Pons (tissue), 1 donor: ENCODE measurements at regions not wholly inside any gene's neighbourhood (a gene's known extent, or its start where the extent isn't known, plus 50 kb on each side); places are given as distances from the start of the nearest gene placed in this dataset.

ENCODE experiments used
- DNase-seq: peaks from one replicate; pipeline ENCODE4 v3.0.0-alpha.2; 2016; ENCODE audit warnings: low spot score

GRCh38 chr2:128437204-128437565, 118.5 kb upstream of the HS6ST1 start:
- no peak for DNase-seq

GRCh38 chr2:128438091-128438490, 119.4 kb upstream of the HS6ST1 start:
- DNase-seq, result no peak

DNA sequence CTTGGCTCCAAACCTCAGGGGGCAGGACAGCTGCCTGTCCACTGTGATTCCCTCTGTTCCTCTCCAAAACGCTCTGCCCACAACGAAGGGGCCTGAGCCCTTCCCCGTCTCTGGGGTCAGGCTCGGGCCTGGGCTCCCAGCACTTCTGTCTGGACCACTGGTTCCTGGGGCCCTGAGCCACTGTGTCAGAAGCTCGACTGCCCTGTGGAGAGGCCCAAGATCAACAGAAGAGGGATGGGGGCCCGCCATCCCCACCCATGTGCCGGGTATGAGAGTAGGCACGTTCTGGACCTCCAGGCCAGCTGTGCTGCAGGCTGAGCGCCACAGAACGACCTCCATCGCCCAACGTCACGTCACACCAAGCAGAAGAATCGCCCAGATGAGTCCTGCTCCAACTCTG, 119.9 kb upstream of the HS6ST1 start:
- no peak for DNase-seq

DNA sequence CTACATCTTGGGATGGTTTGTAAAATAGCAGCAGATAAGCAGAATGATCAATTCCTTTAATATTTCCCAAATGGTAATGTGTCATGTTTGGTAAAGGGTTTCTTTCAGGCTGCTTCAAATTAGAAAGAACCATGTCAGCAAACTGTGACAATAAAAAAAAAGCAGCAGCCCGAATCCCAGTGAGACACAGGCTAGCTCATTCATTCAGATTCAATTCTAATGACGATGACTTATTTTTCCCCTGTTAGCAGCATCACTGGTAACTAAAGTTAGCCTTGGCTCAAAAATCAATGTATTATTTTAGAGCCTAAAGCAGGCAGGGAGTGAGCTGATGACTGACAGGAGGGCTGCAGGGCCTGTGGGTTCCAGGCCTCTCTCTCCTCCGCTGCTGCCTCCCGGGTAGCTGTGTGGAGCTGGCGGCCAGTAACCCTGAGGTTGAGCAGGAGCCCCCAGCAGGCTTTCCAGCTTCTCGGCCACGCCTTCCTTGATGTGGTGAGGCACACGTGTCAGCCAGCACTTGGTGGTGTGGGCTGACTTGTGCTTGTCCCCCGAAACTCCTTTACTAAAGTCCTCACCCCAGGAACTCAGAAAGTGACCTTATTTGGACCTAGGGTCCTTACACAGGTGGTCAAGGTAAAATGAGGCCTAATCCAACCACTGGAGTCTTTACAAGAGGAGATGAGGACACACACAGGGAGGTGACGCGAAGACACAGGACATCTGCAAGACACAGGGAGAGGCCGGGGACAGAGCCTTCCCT, 120.5 kb upstream of the HS6ST1 start:
- no peak for DNase-seq

- DNase-seq, result no peak
Measured at GRCh38 chr2:128439791-128440665, 121.4 kb upstream of the HS6ST1 start.

DNA sequence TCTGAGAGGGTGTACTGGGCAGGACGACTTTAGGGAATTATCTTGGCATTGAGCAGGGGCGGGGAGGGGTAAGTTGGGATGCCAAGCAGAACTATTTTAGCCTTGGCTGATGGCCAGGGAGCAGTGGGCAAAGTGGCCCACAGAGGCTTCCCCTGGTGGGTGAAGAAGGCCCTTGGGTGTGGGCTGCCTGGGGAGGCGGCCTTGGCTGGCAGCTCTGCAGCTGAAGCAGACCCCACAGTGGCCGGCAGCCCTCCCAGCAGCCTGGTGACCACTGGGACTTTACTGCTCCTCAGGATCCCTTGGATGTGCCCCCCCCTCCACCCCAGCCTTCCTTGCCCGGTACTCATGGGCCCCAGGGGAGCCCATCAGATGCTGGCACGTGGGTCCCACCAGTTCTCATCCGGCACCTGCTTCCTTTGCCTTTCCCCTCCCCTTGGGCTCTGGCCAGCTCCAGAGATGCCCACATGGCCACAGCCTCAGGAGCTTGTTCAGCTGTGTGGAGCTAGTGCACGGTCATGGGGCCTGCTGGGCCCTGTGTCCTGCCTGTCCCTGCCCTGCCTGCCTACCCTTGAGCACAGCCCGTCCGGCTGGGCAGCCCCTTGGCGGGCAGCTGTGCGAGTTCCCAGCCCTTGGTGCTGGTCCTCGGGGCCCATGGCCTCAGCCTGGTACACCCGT, 122.1 kb upstream of the HS6ST1 start:
- DNase-seq, result no peak

GRCh38 chr2:128441341-128442052, 122.8 kb upstream of the HS6ST1 start:
- no peak for DNase-seq

- DNase-seq, result no peak
Measured at GRCh38 chr2:128442053-128442751, 123.5 kb upstream of the HS6ST1 start.

DNA sequence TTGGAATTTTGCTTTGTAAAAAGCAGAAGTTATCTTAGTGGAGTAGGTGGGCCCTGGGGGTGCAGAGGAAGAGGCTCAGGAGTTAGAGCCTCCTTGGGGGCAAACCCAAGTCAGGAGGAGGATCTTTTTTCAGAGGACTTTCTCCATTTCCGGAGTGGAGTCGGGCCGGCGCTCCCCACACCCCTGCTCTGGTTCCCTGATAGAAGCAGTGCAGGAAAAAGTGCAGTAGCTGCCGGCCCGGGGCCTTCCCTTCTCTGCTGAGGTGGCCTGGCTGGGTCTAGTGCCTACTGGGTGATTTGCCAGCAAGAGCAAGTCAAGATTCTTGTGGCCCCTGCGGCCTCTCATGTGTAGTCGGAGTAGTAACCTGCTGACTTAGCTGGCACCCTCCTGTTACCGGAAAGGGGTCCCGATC, 124.2 kb upstream of the HS6ST1 start:
- DNase-seq, result no peak

- DNase-seq, result no peak
Measured at GRCh38 chr2:128444121-128444771, 125.6 kb upstream of the HS6ST1 start.

DNA sequence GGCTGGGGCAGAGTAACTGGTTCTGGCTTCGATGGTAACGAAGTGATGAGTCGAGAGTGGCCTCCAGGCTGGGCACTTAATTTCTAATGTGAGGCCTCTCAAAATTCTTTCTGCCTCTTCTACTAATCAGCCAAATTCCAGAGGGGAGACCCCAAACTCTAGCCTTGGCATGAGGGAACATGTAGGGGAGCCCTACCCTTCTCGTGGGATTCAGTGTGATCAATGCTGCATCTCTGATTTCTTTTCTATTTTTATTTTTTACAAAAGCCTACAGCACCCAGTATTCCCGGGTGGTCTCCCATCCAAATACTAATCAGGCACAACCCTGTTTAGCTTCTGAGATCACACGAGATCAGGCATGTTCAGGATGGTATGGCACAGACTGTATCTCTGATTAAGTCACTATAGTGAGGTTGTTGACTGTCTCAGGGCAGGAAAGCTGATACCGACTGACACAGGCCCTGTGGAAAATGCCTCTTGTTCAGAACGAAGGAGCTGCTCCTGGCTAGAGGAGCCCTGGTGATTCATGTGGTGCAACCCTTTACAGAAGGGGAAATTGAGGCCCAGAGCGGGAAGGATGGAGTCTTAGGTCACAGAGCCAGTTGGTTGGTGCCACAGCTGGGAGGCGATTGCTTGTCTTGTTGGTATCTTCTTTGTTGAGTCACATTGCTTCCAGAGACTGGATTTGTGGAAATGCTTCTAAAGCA, 126.3 kb upstream of the HS6ST1 start:
- no peak for DNase-seq

GRCh38 chr2:128445523-128445900, 126.8 kb upstream of the HS6ST1 start:
- DNase-seq, result no peak

- no peak for DNase-seq
Measured at GRCh38 chr2:128446049-128446873, 127.6 kb upstream of the HS6ST1 start.

DNA sequence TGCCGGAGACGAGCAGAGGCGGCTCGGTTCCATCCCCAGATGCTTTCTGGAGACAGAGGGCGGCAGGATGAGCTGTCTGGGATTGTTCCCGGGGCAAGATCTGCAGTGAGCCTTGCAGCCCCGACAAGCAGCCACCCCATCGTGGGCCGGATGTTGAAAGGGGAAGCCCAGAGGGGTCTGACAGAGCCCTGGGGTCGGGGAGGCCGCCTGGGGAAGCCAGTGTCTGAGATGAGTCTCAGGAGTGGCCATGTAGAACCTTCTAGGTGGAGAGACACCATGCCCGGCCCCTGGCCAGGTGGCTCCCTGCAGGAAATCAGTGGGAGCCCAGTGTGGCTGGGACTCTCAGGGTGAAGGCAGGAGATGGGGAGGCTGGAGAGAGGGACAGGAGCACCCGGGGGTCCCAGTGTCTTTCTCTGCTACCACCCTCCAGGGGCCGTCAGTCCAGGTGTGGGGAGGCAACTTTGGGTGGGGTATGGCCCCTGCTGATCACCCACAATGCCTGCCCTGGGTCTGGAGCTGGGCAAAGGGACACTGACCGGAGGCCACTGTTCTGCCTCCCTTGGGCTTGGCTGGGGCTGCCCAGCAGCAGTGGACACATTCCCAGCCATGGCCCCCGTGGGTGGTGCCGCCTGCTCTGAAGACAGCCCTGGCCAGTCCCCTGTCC, 128.3 kb upstream of the HS6ST1 start:
- no peak for DNase-seq

DNA sequence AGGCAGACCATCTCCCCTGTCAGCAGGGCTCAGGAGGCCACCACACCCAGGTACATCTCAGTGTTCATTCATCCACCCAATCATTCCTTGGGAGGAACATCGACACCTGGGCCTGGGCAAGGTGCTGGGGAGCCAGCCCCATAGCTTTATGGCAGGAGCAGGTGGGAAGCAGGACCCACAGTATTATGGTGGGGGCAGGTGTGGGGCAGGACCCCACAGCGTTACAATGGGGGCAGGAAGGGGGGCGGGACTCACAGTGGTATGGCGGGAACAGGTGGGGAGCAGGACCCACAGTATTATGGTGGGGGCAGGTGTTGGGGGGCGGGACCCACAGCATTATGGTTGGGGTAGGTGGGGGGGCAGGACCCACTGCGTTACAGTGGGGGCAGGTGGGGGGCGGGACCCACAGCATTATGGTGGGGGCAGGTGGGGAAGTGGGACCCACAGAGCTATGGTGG, 128.9 kb upstream of the HS6ST1 start:
- no peak for DNase-seq

DNA sequence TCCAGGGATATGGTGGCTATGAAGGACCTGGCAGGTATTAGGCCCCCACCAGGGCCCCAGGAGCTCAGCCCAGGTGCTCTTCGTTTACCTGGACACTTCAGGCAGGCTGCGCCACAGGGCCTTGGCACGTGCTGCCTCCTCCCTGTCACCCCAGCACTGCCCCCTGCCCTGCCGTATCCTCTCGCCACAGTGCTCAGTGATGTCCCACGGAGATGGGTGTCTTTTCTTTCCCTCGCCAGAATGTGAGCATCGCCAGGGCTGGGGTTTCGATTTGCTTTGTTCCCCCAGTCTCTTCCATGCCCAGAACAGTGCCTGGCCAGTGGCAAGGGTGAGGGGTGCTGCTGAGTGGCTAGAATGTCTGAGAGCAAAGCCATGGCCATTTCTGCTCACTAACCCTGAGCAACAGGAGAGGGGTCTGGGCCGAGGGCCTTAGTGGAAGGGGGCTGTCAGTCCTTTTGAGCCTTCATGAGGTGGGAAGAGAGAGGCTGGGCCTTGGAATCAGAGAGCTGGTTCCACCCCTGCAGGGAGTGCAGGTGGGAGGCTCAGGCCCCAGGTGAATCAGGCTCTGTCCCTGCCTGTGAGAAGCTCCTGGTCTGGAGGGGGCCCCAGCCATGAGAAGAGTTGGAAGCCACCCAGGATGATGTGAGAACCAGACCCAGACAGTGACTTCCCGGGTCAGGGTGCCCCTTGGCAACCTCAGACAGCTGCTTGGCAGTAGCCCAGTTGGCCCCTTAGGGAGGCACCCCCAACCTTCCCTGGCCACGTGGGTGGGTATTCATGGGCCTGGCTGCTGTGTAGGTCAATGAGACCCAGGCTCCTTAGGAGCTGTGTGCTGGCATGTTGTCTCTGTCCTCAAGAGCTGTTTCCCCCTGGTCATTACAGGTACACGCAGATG, 129.9 kb upstream of the HS6ST1 start:
- DNase-seq, result no peak

DNA sequence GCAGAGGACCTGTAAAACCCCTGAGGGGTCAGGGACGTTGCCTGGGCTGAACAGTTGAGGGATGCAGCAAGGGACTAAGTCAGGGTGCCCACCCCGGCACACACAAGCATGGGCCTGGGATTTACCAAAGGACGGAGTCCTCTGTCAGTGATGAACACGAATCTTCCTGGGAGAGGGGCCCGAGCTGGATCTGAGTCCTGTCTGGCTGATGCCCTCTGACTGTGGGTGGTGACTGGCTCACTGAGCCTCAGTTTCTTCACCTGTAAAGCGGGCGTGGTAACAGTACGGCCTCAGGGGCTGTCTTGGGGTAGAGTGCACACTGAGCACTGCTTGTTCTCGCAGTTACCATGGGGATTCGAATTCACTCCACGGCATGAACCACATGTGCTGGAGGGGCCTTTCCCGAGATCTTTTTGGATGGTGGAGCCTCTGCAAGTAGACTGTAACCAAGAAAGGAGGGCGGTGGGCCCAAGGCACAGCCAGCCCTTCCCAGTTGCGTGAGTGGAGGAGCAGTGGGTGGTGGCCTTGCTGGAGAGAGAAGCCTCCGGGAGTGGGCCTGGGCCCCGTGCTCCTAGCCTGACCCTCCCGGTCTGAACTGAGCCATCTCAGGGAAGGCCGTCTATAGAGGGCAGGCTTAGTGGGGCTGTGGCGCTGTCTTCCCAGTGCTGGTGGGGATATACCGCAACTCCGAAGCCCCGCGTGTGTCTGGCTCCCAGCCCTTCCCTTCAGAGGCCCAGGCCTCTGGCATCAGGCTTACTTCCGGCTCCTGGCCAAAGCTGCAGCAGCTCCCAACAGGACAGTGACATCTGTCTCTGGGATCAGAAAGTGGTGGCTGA, 130.8 kb upstream of the HS6ST1 start:
- no peak for DNase-seq
